CD4-positive, alpha-beta T cell treated with Interleukin-2 at 100 ng/mL for 4 hours (primary cell): ENCODE measurements at regions not wholly inside any gene's neighbourhood (a gene's known extent, or its start where the extent isn't known, plus 50 kb on each side); places are given as distances from the start of the nearest gene placed in this dataset.
A peak's percentile ranks its signal among the peaks of the same experiment; 100 is the strongest.

Experiments used
- DNase-seq: peaks from one replicate; pipeline ENCODE4 v3.0.0-alpha.2; 2020; ENCODE audit warnings: low spot score

- no peak for DNase-seq
These were observed 54.2 kb upstream of the MCTP2 start for GRCh38 chr15:94177112-94177511.

- DNase-seq = no peak
These were observed 55.9 kb upstream of the MCTP2 start for GRCh38 chr15:94175420-94175819.

GRCh38 chr15:94174399-94174802 is 57.0 kb upstream of the MCTP2 start:
- peak; percentile 4 for DNase-seq

- no peak for DNase-seq
These were observed 63.1 kb upstream of the MCTP2 start for GRCh38 chr15:94168250-94168649.

GRCh38 chr15:94164971-94165370 is 66.4 kb upstream of the MCTP2 start:
- no peak for DNase-seq

- peak; percentile 67 for DNase-seq
These were observed 67.1 kb upstream of the MCTP2 start for GRCh38 chr15:94164202-94164807.

- DNase-seq = no peak
These were observed 68.4 kb upstream of the MCTP2 start for GRCh38 chr15:94162939-94163338.

GRCh38 chr15:94154255-94154654 is 77.1 kb upstream of the MCTP2 start:
- no peak for DNase-seq

GRCh38 chr15:94145046-94145445 is 86.3 kb upstream of the MCTP2 start:
- DNase-seq = no peak

GRCh38 chr15:94141802-94142201 is 89.6 kb upstream of the MCTP2 start:
- no peak for DNase-seq

GRCh38 chr15:94135486-94136147 is 95.7 kb upstream of the MCTP2 start:
- DNase-seq = no peak

- DNase-seq = no peak
These were observed 99.5 kb upstream of the MCTP2 start for GRCh38 chr15:94131875-94132274.

- DNase-seq = no peak
These were observed 100.9 kb upstream of the MCTP2 start for GRCh38 chr15:94130504-94130903.

GRCh38 chr15:94127006-94127405 is 104.4 kb upstream of the MCTP2 start:
- no peak for DNase-seq

GRCh38 chr15:94125698-94126097 is 105.7 kb upstream of the MCTP2 start:
- DNase-seq = no peak

- DNase-seq = no peak
These were observed 106.2 kb upstream of the MCTP2 start for GRCh38 chr15:94125156-94125555.

GRCh38 chr15:94122516-94122915 is 108.8 kb upstream of the MCTP2 start:
- DNase-seq = no peak

GRCh38 chr15:94119923-94120775 is 111.2 kb upstream of the MCTP2 start:
- DNase-seq = peak; percentile 62

GRCh38 chr15:94119298-94119811 is 112.0 kb upstream of the MCTP2 start:
- no peak for DNase-seq

GRCh38 chr15:94110476-94111130 is 120.8 kb upstream of the MCTP2 start:
- DNase-seq = no peak

GRCh38 chr15:94107652-94108051 is 123.7 kb upstream of the MCTP2 start:
- no peak for DNase-seq

- DNase-seq = no peak
These were observed 125.6 kb upstream of the MCTP2 start for GRCh38 chr15:94105760-94106159.
